ENCODE measurements at regions not wholly inside any gene's neighbourhood (a gene's known extent, or its start where the extent isn't known, plus 50 kb on each side); places are given as distances from the start of the nearest gene placed in this dataset.

GRCh38 chr6:76703285-76703684 lies 630.8 kb upstream of the IMPG1 start:
- Histone ChIP-seq H3K36me3 (ENCODE audit: insufficient read depth, low read length) (no peaks in the 10 kb centered on the region), H3K9ac (ENCODE audit: low read depth, low read length, poor library complexity, severe bottlenecking) (no peak overlapping the region), H3K9me3 (ENCODE audit: insufficient read depth, low read depth, low read length) (no peaks in the 10 kb centered on the region), H3K4me1 (ENCODE audit: insufficient read depth, low read length, poor library complexity, severe bottlenecking) (no peaks in the 10 kb centered on the region), H3K79me2 (ENCODE audit: insufficient read depth, low read length) (no peaks in the 10 kb centered on the region), H4K20me1 (ENCODE audit: insufficient read depth, low read length, poor library complexity, severe bottlenecking) (no peaks in the 10 kb centered on the region), H3K4me2 (ENCODE audit: low read depth, low read length, poor library complexity, severe bottlenecking) (no peak overlapping the region), H3K27me3 (ENCODE audit: insufficient read depth, low read length, poor library complexity, severe bottlenecking) (no peaks in the 10 kb centered on the region), H3K4me3 (ENCODE audit: low read length, poor library complexity, severe bottlenecking) (no peak overlapping the region), H3K9me2 (replicated peaks; ENCODE audit: low read depth, low read length) (no peaks in the 10 kb centered on the region), H3F3A (ENCODE audit: low read depth) (no peaks in the 10 kb centered on the region), H2AFZ (ENCODE audit: low read length) (no peak overlapping the region)
- no peak for TF ChIP-seq EZH2phosphoT487 (IDR thresholded peaks at IDR 0.05; ENCODE audit: borderline replicate concordance)
- no peak for TF ChIP-seq CTCF (conservative IDR thresholded peaks at IDR 0.05; ENCODE audit: low read length)

GRCh38 chr6:76702187-76702586 lies 629.7 kb upstream of the IMPG1 start:
- Histone ChIP-seq H3K4me1 (ENCODE audit: insufficient read depth, low read length, poor library complexity, severe bottlenecking) (no peaks in the 10 kb centered on the region), H3K9ac (ENCODE audit: low read depth, low read length, poor library complexity, severe bottlenecking) (no peak overlapping the region), H3K79me2 (ENCODE audit: insufficient read depth, low read length) (no peaks in the 10 kb centered on the region), H3K9me2 (replicated peaks; ENCODE audit: low read depth, low read length) (no peaks in the 10 kb centered on the region), H3K9me3 (ENCODE audit: insufficient read depth, low read depth, low read length) (no peaks in the 10 kb centered on the region), H3K27me3 (ENCODE audit: insufficient read depth, low read length, poor library complexity, severe bottlenecking) (no peaks in the 10 kb centered on the region), H3K4me3 (ENCODE audit: low read length, poor library complexity, severe bottlenecking) (no peak overlapping the region), H3K4me2 (ENCODE audit: low read depth, low read length, poor library complexity, severe bottlenecking) (no peak overlapping the region), H2AFZ (ENCODE audit: low read length) (no peak overlapping the region), H4K20me1 (ENCODE audit: insufficient read depth, low read length, poor library complexity, severe bottlenecking) (no peaks in the 10 kb centered on the region), H3F3A (ENCODE audit: low read depth) (no peaks in the 10 kb centered on the region), H3K36me3 (ENCODE audit: insufficient read depth, low read length) (no peaks in the 10 kb centered on the region)
- TF ChIP-seq EZH2phosphoT487 (IDR thresholded peaks at IDR 0.05; ENCODE audit: borderline replicate concordance), result no peak
- TF ChIP-seq CTCF (conservative IDR thresholded peaks at IDR 0.05; ENCODE audit: low read length), result no peak

DNA sequence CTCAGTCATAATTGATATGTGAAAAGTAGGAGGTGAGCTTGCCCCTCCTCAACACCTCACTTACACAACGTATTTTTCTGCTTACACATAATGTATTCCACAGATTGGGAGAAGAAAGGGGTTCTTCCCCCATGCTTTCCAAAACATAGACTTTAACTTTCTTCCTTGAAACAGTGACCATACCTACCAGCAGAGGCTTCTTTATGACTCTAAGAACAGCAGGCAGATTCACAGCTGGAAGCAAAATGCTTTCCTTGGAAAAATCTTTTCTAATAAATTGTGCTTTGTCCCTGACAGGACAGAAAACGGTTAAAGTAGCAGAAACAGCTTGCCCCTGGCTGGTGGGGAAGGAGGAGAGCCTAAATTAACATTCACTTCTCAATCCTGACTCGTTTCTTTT lies 629.1 kb upstream of the IMPG1 start:
- Histone ChIP-seq H3K27me3 (ENCODE audit: insufficient read depth, low read length, poor library complexity, severe bottlenecking) (no peaks in the 10 kb centered on the region), H2AFZ (ENCODE audit: low read length) (no peak overlapping the region), H4K20me1 (ENCODE audit: insufficient read depth, low read length, poor library complexity, severe bottlenecking) (no peaks in the 10 kb centered on the region), H3K79me2 (ENCODE audit: insufficient read depth, low read length) (no peaks in the 10 kb centered on the region), H3K9me3 (ENCODE audit: insufficient read depth, low read depth, low read length) (no peaks in the 10 kb centered on the region), H3K4me1 (ENCODE audit: insufficient read depth, low read length, poor library complexity, severe bottlenecking) (no peaks in the 10 kb centered on the region), H3F3A (ENCODE audit: low read depth) (no peaks in the 10 kb centered on the region), H3K4me3 (ENCODE audit: low read length, poor library complexity, severe bottlenecking) (no peak overlapping the region), H3K4me2 (ENCODE audit: low read depth, low read length, poor library complexity, severe bottlenecking) (no peak overlapping the region), H3K9me2 (replicated peaks; ENCODE audit: low read depth, low read length) (no peaks in the 10 kb centered on the region), H3K36me3 (ENCODE audit: insufficient read depth, low read length) (no peaks in the 10 kb centered on the region), H3K9ac (ENCODE audit: low read depth, low read length, poor library complexity, severe bottlenecking) (no peak overlapping the region)
- TF ChIP-seq CTCF (conservative IDR thresholded peaks at IDR 0.05; ENCODE audit: low read length) (no peak), EZH2phosphoT487 (IDR thresholded peaks at IDR 0.05; ENCODE audit: borderline replicate concordance) (no peak)
